HG03159 (cell line): ENCODE measurements at regions not wholly inside any gene's neighbourhood (a gene's known extent, or its start where the extent isn't known, plus 50 kb on each side); places are given as distances from the start of the nearest gene placed in this dataset.
"Not testable (repeated sequence)": the region's sequence is repeated elsewhere in the genome, so short reads cannot be mapped to it uniquely, and the experiment has no call there.

Experiments used
- ATAC-seq: cut with Tn5 transposase; IDR thresholded peaks from one replicate; pipeline ENCODE4 v1.9.1; 2021; ENCODE audit warnings: mild to moderate bottlenecking, moderate library complexity; ENCODE audit not compliant: unreplicated experiment

GRCh38 chr14:105581551-105582341 is 55.4 kb downstream of the TMEM121 start:
- ATAC-seq: peak; percentile 54

GRCh38 chr14:105582639-105583038 is 56.3 kb downstream of the TMEM121 start:
- no peak for ATAC-seq

- ATAC-seq: not testable (repeated sequence)
Observed at GRCh38 chr14:105583914-105584313, 57.5 kb downstream of the TMEM121 start.

GRCh38 chr14:105585290-105585689 is 58.9 kb downstream of the TMEM121 start:
- ATAC-seq: not testable (repeated sequence)

GRCh38 chr14:105585722-105586121 is 59.3 kb downstream of the TMEM121 start:
- not testable (repeated sequence) for ATAC-seq

- ATAC-seq: not testable (repeated sequence)
Observed at GRCh38 chr14:105586144-105586872, 59.9 kb downstream of the TMEM121 start.

GRCh38 chr14:105587034-105587433 is 60.7 kb downstream of the TMEM121 start:
- not testable (repeated sequence) for ATAC-seq

GRCh38 chr14:105587482-105588235 is 61.3 kb downstream of the TMEM121 start:
- not testable (repeated sequence) for ATAC-seq

GRCh38 chr14:105588236-105588860 is 62.0 kb downstream of the TMEM121 start:
- no peak for ATAC-seq

- ATAC-seq: no peak
Observed at GRCh38 chr14:105589161-105589925, 63.0 kb downstream of the TMEM121 start.

GRCh38 chr14:105589926-105590185 is 63.5 kb downstream of the TMEM121 start:
- ATAC-seq: not testable (repeated sequence)

GRCh38 chr14:105591052-105591451 is 64.7 kb downstream of the TMEM121 start:
- no peak for ATAC-seq

GRCh38 chr14:105591792-105592341 is 65.5 kb downstream of the TMEM121 start:
- not testable (repeated sequence) for ATAC-seq

- ATAC-seq: not testable (repeated sequence)
Observed at GRCh38 chr14:105592646-105593045, 66.3 kb downstream of the TMEM121 start.

GRCh38 chr14:105595346-105595745 is 69.0 kb downstream of the TMEM121 start:
- not testable (repeated sequence) for ATAC-seq

GRCh38 chr14:105596374-105596773 is 70.0 kb downstream of the TMEM121 start:
- ATAC-seq: not testable (repeated sequence)

GRCh38 chr14:105598040-105598763 is 71.8 kb downstream of the TMEM121 start:
- ATAC-seq: not testable (repeated sequence)

GRCh38 chr14:105598925-105599586 is 72.7 kb downstream of the TMEM121 start:
- not testable (repeated sequence) for ATAC-seq
